ENCODE measurements at regions not wholly inside any gene's neighbourhood (a gene's known extent, or its start where the extent isn't known, plus 50 kb on each side); places are given as distances from the start of the nearest gene placed in this dataset.
"Not testable (repeated sequence)": the region's sequence is repeated elsewhere in the genome, so short reads cannot be mapped to it uniquely, and the experiment has no call there.

DNA sequence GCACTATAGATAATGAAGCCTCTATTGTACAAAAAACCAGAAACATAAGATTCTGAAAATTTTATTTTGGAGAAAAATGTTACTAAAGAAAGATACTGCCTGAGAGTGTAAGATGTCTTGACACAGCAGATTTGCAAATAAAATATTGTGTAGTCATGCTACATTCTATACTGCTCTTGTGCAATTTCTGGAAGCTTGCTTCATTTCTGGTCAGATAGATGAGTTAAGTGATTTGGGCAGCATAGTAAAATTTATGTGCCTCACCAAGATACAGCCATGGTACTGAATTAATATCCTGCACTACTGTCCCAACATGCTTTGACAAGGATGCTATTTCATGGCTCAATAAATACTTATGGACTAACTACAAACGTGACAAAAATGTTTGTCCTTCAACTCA, 55.1 kb upstream of the STARD13 start:
- DNase-seq (ENCODE audit: low spot score), result no peak

DNA sequence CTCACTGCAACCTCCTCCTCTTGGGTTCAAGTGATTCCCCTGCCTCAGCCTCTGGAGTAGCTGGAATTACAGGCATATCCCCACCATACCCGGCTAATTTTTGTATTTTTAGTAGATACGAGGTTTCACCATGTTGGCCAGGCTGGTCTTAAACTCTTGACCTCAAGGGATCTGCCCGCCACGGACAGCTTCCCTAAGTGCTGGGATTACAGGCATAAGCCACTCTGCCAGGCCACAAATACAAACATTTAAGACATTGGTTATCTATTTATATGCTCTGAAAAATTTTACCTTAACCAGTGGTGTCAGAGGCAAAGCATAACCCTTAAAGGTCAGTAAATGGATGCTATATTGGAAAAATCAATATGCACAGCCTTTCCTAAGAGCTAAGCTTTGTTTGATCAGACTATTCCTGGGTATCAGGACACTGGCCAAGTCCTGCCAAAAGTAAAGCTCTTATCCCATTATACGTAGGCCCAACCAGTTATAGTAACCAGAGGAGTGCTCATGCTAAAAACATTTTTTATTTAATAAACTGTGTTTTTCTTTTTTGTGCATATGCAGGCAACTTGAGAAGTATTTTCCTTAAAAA, 56.4 kb upstream of the STARD13 start:
- DNase-seq (ENCODE audit: low spot score), result no peak

DNA sequence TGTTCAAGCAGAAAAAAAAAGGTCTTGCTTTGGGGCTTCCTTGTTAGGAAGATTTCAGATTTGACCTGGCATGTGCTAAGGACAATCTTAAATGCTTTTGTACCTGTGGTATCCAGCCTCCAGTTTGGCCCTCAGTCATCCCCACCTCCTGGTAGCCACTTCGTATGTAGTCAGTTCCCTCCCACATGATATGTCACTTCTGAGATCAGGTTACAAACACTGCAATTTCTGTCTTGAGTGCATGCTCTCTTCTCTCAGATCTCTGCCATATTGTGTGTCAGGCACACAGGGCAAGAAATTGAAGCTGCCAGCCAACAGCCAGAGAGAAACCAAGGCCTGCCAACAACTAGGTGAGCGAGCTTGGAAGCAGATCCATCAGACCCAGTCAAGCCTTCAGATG, 60.3 kb upstream of the STARD13 start:
- DNase-seq (ENCODE audit: low spot score), result no peak

DNA sequence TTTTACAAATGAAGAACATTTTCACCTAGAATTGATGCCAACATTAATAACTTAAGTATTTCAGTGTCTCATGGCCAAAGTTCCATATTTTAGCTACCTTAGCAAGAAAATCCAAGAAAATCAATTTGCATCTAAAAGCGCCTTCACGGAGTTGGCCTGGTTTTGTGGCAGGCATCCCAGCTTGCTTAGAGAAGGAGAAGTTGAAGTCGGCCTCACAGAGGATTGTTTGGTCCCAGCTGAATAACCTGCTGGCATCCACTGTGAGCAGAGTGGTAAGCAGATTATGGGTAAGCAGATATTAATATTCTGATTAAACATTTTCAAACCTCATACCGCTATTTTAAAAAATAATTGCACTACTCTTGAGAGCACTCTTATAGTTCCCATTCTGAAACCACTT, 62.3 kb upstream of the STARD13 start:
- no peak for DNase-seq (ENCODE audit: low spot score)

DNA sequence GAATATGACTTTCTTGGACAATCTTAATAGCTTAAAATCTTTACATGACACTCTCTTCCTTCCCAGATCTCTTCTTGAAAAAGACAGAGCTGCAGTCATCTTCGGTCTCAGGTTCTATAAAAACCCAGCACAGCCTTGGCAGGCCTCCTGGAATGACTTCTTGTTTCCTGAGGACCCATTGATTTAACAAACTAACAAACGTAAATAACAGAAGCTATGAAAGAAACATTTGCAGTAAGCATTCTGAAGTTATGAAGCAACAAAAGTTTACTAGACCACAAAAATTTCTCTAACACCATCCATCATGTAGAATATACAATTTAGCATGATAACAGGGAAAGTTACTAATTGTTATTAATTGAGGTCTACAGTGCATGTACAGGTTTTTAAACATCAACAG, 62.8 kb upstream of the STARD13 start:
- DNase-seq (ENCODE audit: low spot score), result no peak

DNA sequence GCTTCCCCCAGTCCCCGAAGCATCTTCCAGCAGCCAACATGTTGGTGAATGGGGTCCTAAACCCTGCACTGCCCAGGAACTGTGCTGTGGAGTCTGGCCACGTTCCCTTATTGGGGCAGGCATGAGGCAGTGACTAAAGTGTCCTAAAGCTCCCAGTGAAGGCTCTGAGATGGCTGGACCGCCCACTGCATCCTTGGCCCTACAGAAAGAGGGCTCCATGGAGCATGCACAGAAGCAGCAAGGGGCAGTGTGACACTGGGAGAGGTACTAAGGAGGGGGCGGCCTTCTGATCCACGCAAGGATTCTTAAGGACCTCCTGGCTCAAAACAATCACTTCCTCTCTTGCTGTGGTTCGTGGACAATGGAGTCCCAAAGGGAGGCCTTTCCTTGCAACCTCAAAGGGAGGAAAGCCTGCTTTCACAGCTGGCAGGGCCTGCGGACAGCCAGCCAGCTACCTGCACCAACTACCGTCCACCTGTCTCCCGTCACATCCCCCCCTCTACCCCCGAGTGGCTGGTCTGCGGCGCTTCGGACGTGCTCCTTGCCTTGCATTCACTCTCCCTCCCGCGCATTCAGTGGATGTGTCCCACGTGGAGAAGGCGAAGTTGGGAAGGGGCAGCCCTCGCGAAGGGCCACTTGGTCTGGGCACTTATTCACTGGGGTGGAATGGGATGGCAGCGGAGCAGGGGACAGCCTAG, 63.9 kb upstream of the STARD13 start:
- peak; percentile 29 for DNase-seq (ENCODE audit: low spot score)

DNA sequence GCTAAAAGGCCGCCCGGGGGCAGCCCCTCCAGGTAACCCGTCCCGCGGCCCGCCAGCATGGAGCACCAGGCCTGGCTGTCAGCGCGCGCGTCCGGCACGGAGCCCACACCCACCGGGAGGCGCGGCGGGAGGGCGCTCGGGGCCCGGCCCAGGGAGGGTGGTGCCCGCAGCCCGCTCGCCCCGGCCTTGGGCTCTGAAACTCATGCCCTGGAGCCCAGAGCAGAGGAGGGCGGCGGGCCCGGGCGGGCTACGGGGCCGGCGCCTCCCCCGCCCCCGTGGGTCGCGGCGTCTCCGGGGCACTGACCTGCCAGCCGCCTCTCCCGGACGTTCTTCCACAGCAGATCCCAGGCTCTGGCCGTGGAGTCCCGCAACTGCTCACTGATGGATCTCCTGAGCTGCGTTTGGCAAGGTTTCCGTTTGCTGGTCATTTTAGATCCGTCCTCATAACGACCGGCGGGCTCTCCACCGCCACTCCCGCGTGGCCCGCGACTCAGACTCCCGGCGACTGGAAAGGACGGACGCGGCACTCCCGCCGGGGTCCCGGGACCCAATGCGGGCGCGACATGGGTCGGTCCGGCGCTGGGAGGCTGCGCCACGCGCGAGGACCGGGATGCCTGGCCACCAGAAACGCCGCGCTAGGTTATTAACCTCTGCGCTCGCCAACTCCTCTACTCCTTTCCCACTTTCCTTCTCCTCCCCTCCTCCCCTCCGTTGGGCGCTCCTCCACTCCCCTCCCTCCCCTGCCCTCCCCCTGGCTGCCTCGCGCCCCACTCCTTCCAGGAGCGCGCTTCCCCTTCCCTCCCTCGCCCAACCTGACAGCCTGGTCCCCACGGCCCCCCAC, 64.7 kb upstream of the STARD13 start:
- peak; percentile 27 for DNase-seq (ENCODE audit: low spot score)

DNA sequence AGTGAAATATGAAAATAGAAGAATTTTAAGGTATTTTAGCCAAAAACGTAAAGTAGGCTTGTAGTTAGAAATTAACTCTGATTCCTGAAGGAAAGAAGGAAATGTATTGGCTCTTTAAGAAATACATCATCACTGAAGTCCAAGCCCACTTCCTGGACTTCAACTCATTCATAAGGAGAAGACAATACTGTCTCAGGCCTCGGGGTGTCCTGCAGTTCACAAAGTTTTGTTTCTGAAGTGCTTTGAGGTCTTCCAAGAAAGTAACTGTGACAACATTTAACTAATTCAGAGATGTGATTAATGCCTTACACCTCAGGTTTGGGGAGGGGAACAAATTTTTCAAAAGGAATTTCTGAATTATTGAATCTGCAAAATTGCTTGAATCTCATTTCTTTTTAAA, 65.8 kb upstream of the STARD13 start:
- no peak for DNase-seq (ENCODE audit: low spot score)

DNA sequence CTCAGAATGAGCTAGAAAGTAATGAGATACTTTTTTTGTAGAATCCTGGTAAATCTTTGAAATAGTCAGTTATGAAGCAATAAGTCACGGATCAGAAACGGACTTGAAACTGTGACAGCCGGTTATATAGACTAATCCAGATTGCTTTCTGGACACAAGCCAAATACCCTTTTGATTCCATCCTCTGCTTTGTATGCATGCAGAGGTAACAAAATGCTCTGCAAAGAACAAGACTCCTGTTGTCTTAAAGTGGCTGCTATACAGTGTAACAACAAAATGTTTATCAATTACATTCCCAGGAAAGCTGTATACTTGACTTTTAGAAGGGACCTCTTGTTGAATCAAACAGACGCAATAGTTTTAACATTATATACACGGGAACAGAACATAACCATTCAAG, 66.5 kb upstream of the STARD13 start:
- DNase-seq (ENCODE audit: low spot score), result no peak

DNA sequence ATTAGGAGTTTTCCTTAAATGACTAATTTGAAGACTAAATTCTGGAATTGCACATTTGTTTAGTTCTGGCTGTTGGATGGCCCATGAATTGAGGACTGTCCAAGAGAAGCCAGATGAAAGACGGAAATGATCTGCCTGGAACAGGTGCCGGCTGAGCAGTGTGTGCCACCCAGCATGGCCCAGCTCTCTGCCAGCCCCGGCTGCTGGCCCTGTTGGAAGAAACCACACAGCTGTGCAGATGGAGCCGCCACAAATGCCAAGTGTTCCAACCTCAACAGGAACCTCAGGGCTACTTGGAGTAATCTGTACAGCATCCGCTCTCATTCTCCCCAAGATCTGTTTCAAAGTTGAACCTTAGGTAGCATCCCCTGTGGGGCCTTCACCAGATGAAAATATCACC, 67.0 kb upstream of the STARD13 start:
- DNase-seq (ENCODE audit: low spot score), result no peak

DNA sequence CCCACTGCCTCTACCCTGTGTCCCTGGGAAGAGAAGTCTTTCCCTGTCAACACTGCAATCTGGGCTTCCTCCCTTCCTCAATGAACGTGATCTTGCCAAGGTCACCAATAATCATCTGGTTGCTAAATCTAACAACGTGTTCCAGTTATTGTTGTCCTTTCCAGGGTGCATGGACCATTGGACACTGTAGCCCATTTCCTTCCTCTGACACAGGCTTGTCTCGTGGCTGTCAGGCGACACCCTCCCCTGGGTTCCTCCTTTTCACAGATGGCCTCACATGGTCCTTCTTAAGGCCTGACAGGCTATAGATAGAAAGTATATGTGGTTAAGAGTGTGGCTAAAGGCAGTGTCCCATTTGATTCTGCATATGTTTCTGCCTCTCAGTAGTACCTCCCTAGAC, 67.7 kb upstream of the STARD13 start:
- no peak for DNase-seq (ENCODE audit: low spot score)

DNA sequence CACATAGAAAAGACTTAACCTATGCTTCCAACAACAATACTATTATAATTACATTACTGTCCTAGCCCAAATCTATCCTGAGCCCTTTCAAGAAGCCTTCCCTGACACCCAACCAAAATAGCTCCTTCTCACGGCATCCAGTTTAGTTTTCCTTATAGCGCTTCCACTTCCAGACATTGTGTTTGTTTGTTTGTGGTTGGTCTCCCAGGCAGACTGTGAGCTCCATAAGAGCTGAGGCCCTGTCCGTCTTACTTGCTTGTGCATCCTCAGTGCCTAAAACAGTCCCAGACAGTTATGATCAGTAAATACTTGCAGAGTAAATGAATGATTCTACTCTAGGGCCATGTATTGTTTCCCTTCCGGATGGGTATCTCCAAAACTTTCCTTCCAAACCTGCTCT, 68.1 kb upstream of the STARD13 start:
- no peak for DNase-seq (ENCODE audit: low spot score)

DNA sequence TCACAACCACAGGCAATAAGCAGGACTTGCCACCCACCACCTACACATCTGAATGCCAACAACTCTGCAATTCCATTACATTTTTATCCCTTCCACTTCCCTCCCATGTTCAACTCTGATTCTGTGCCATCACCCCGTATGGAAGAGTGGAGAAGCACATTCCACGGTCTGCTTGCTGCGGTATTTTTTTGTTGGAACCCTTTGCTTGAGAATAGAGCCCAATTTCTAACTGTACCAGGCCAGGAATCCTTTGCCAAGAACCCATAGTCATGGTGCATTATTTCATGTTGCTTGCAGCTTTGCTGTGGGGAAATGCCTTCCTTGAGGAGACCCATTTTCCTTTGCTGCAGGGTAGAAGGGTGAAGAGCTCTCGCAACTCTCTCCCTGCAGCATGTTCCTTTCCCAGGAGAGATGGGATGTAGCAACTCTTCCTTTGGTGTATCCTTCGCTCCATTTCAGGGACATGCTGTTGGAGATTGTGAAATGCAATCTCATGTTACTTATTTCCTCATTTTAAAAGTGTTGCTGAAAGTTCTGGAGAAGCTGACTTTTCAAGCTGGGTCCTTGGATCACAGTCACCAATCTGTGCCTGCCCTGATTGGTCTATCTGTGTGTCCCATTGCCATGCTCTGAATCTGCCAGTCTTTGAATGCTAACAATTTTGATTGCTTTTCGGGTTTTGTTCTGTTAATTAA, 69.8 kb upstream of the STARD13 start:
- no peak for DNase-seq (ENCODE audit: low spot score)

DNA sequence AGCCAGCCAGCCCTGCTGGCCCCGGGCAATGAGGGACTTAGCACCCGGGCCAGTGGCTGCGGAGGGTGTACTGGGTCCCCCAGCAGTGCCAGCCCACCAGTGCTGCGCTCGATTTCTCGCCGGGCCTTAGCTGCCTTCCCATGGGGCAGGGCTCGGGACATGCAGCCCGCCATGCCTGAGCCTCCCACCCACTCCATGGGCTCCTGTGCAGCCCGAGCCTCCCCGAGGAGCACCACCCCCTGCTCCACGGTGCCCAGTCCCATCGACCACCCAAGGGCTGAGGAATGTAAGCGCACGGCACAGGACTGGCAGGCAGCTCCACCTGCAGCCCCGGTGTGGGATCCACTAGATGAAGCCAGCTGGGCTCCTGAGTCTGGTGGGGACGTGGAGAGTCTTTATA, 72.5 kb upstream of the STARD13 start:
- DNase-seq (ENCODE audit: low spot score), result not testable (repeated sequence)

DNA sequence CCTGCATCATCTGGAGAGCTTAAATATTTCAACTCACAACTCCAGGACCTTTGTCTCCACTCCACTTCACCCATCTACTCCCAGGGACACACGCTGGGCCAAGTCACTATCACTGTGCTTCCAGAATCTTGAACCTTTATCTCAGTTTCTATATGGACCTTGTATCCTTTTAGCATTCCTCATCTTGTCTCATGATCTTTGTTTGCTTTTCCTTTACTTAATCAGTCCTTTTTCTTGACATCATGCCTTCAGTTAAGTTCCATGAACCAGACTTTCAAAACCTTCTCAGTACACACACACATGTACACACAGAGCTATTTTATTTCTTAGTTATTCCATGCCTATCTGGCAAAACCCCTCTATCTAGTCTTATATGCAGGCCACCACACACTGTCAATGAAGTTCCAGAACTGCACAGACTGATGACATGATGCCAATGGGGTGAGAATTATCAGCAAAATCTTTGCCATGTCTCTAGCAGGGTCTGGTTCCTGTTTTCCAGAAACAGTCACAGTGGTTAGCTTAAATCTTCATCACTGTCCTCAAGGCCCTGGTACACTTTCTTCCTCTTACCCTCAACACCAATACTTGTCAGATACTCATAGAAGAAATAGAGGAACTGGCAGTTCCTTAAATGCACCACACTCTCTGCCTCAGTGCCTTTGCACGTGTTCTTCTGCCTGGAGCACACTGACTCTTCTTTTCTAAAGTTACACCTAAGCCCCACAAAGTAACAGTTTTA, 77.6 kb upstream of the STARD13 start:
- DNase-seq (ENCODE audit: low spot score), result peak; percentile 7

DNA sequence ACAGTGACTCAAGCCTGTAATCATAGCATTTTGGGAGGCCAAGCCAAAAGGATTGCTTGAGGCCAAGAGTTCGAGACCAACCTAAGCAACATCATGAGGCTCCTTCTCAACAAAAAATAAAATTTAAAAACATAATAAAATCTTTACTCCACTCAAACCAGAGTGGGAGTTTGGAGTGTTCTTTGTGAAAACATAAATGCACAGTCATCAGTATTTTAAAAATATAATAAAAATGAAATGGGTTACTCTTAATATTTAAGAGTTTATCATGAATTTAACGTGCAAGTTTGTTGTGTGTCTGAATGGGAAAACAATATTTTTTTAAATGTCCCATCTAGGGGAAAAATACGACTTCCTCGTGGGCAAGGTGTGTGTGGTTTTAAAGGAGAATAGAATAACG, 78.6 kb upstream of the STARD13 start:
- DNase-seq (ENCODE audit: low spot score), result no peak

DNA sequence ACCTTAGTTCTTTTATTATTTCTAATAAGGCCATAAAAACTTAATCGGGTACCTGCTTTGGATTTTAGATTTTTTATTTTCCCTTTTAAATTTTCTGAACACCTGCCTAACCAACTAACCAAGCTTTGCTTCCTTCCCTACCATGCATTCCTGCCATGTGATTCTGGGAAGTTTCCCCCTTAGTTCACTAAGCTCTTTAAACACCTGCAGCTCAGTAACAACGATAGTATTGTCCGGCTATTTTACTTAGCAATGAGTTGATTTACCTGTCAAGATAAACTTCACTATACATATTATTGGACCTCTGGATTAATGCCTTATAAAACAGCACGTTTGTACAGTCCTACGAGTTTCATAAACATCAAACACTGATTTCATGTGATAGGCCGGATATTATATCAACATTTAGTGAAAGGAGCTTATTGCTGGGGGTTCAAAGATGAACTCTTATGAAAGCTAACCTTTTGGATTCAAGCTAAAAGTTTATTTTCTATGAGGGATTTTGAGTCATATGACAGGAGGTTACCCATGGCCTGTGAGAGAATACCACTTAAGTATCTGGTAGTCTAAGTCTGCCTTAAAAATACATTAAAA, 81.0 kb upstream of the STARD13 start:
- no peak for DNase-seq (ENCODE audit: low spot score)

DNA sequence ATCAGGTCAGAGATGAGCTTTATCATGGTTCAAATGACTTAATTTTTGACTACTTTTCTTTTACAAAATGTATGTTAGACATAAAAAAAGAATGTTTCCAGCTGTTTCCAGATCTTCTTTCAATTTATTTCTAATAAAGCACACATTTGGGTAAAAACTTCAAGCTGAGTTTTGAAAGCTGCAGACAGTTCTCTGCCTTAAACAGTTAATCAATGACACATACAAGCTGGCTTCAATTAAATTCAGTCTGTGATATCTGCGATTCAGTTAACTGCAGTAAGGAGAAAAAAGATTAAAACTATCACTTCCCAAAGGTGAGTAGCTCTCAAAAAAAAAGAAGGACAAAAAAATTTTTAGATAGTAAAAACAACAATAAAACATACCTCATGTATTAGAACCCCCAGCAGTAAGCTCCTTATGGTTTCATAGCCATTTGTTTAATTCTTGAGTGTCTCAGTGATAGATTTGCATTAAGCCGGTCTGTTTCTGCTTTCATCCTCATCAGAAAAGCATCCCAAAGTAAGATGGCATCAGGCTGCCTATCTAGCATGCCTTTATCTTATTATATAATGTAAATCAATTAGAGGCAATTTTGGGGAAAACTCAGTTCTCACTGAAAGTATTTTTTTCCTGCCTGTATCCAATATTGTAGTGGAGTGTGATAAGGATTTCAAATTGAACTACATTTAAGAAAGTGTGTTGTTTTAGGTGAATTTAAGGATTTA, 81.8 kb upstream of the STARD13 start:
- peak; percentile 54 for DNase-seq (ENCODE audit: low spot score)

DNA sequence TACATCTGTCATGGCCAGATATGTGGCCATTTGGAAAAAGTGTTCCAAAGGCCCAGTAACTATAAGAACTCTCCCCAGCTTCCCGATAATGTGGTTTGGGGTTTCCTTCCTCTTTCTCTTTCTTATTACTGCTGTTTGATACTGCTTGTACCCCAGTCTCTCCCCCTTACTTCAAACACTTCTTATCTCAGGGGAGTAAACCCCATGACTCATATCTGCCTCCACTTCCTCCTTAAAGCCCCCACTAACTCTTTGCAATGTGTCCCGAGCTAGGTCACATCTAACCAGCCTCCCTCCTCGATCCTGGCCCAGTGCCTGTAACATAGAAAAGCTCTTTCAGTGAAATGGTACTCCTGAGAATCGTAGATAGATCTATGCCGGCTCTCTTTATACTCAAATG, 82.4 kb upstream of the STARD13 start:
- DNase-seq (ENCODE audit: low spot score), result no peak

DNA sequence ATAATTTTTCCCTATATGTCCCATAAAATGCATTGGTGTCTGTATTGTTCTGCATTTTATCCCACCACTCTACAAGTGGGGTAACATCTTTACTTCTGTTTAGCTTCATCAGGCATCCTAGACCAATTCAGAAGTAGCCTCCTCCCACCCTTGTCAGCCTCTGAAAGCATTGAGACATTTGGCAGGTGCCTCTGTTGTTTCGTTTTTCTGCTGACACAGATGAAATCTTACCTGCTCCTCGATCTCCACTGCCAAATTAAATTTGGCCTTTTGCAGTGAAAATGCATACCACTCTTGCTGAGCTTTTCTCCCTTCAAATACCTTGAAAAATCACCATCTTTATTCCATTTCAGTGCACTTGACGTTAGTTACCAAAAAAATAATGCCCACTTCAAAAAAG, 83.5 kb upstream of the STARD13 start:
- DNase-seq (ENCODE audit: low spot score), result peak; percentile 69
